Mesothelial cell of epicardium (in vitro differentiated cells): ENCODE measurements at regions not wholly inside any gene's neighbourhood (a gene's known extent, or its start where the extent isn't known, plus 50 kb on each side); places are given as distances from the start of the nearest gene placed in this dataset.

Experiments used
- DNase-seq, 2 experiments: peaks; one replicate each; pipeline ENCODE4 v3.0.0; 2021; ENCODE audit warnings: low spot score in 2 of 2; ENCODE audit not compliant: unreplicated experiment in 2 of 2
- H3K27ac Mint-ChIP-seq: 2 replicates; pipeline ENCODE4 v1.8.0; 2021; ENCODE audit warnings: mixed read lengths
- H3K27me3 Mint-ChIP-seq: 2 replicates; pipeline ENCODE4 v1.8.0; 2021; ENCODE audit warnings: low read depth, mixed read lengths
- H3K36me3 Mint-ChIP-seq: 2 replicates; pipeline ENCODE4 v1.8.0; 2021; ENCODE audit warnings: mixed read lengths
- H3K4me1 Mint-ChIP-seq: 2 replicates; pipeline ENCODE4 v1.8.0; 2021; ENCODE audit warnings: mixed read lengths
- H3K4me3 Mint-ChIP-seq: 2 replicates; pipeline ENCODE4 v1.8.0; 2021; ENCODE audit warnings: mild to moderate bottlenecking, moderate library complexity, mixed read lengths
- H3K9me3 Mint-ChIP-seq: 2 replicates; pipeline ENCODE4 v1.8.0; 2021; ENCODE audit warnings: mixed read lengths
- TF ChIP-seq, protein P1 (sequence below): fragments of 200-600 bp; sonication (generic); IDR thresholded peaks from one replicate; pipeline ENCODE4 v1.5.0; 2021; ENCODE audit warnings: antibody characterized with exemption; ENCODE audit not compliant: unreplicated experiment

DNA sequence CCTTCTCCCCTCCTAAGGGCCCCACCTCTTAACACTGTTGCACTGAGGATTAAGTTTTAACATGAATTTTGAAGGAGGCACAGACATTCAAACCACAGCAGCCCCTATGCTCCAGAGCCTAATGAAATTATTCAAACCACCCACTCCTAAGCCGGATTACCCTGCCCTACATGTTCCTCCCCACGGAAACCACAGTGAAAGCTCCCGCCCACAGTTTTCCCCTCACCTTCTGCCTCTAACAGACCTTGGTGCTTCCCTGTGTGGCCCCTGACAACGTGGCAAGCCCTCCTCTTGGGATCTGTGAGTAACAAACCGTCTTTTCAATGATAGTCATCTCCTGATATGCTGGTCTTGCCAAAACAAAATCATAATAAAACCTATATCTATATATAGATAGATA lies 74.8 kb downstream of the RIN2 start:
- no peaks in the 10 kb centered on the region for H3K27me3 Mint-ChIP-seq
- peaks cover 45% of the 10 kb centered on the region for H3K4me1 Mint-ChIP-seq
- DNase-seq = no peak
- TF ChIP-seq, protein P1, sequence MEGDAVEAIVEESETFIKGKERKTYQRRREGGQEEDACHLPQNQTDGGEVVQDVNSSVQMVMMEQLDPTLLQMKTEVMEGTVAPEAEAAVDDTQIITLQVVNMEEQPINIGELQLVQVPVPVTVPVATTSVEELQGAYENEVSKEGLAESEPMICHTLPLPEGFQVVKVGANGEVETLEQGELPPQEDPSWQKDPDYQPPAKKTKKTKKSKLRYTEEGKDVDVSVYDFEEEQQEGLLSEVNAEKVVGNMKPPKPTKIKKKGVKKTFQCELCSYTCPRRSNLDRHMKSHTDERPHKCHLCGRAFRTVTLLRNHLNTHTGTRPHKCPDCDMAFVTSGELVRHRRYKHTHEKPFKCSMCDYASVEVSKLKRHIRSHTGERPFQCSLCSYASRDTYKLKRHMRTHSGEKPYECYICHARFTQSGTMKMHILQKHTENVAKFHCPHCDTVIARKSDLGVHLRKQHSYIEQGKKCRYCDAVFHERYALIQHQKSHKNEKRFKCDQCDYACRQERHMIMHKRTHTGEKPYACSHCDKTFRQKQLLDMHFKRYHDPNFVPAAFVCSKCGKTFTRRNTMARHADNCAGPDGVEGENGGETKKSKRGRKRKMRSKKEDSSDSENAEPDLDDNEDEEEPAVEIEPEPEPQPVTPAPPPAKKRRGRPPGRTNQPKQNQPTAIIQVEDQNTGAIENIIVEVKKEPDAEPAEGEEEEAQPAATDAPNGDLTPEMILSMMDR = no peak
- no peaks in the 10 kb centered on the region for H3K9me3 Mint-ChIP-seq
- H3K36me3 Mint-ChIP-seq = no peaks in the 10 kb centered on the region
- H3K4me3 Mint-ChIP-seq = no peak overlapping the region
- no peak overlapping the region for H3K27ac Mint-ChIP-seq

DNA sequence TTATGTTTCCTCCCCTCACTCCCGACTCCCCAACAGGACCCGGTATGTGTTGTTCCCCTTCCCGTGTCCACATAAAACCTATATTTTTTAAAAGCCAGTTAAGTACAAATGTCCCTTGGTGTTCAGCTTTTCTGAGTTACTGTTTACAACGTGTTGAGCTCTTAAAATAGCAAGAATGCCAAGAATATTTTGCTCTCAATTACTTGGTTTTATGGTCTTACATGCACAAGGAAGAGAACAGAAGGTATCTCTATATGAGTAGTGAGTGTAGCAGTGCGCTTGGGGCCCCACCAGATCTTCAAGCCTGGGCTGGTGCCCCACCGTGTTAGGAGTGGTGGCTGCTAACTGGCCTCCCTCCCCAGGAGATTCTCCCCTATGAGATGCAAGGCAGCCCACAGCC lies 75.3 kb downstream of the RIN2 start:
- peak overlapping the region; percentile 78 for H3K27ac Mint-ChIP-seq
- TF ChIP-seq, protein P1 = no peak
- peaks cover 46% of the 10 kb centered on the region for H3K4me1 Mint-ChIP-seq
- H3K4me3 Mint-ChIP-seq = no peak overlapping the region
- no peaks in the 10 kb centered on the region for H3K27me3 Mint-ChIP-seq
- no peaks in the 10 kb centered on the region for H3K9me3 Mint-ChIP-seq
- no peak for DNase-seq
- H3K36me3 Mint-ChIP-seq = no peaks in the 10 kb centered on the region

DNA sequence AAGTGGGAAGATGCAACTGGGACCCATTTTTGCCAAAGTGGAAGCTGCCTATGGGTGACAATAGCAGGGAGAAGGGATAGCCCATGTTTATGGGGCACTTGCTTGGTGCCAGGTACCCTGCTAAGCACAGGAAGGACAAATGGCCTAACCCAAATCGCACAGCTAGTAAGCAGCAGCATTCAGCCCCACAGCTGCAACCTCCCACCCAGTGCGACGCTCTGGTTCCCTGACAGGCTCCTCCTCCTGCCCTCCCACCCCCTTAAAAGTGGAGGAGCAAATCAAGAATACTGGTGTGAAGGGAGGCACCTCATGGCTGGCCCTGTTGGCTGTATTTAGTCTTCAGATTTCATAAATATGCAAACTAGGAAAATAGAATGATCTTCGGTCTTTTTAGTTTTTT lies 76.2 kb downstream of the RIN2 start:
- Mint-ChIP-seq H3K27me3 (no peaks in the 10 kb centered on the region), H3K4me1 (peaks cover 46% of the 10 kb centered on the region), H3K4me3 (no peak overlapping the region), H3K27ac (peak overlapping the region; percentile 60), H3K36me3 (no peaks in the 10 kb centered on the region), H3K9me3 (no peaks in the 10 kb centered on the region)
- no peak for DNase-seq
- TF ChIP-seq, protein P1 = no peak

DNA sequence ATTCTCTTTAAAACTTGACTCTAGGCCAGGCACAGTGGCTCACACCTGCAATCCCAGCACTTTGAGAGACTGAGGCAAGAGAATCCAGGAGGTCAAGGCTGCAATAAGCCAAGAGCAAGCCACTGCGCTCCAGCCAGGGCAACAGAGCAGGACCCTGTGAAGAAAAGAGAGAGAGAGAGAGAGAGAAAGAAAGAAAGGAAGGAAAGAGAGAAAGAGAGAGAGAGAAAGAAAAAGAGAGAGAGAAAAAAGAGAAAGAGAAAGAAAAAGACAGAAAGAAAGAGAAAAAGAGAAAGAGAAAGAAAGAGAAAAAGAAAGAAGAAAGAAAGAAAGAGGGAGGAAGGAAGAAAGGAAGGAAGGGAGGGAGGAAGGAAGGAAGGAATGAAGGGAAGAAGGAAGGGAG lies 76.7 kb downstream of the RIN2 start:
- DNase-seq = no peak
- TF ChIP-seq, protein P1 = no peak
- Mint-ChIP-seq H3K9me3 (no peaks in the 10 kb centered on the region), H3K36me3 (peaks cover 3% of the 10 kb centered on the region), H3K4me3 (no peak overlapping the region), H3K27me3 (no peaks in the 10 kb centered on the region), H3K27ac (peak overlapping the region; percentile 60), H3K4me1 (peaks cover 46% of the 10 kb centered on the region)

DNA sequence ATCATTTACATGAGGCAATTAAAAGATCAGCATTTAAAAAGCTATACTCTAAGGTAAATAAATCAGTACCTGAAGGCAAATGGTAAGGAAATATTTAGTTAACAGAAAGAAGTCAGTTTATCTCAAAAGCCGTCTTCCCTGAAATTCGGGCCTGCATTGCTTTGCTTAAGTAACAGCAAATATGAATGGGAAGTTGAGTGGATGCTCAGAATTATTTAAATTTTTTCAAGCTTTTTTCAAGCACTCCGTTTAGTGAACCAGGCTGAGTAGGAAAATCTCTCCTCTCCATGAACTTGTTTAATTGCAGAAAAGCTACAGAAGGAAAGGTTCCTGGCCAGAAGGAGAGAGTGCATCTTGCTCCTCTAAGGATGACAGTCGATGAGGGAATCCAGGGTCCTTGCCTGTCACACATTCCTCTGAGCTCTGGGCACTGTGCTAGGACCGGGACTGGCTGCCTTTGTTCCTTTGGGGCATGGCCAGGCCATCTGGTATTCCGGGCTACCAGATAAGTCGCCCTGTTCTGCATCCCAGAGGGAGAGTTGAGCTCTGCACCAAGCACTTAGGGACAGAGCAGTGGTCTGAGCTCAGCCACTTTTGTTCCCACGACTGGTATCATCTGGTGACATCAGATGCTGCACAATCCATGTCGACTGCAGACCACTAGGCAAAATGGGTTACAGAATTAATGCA lies 77.6 kb downstream of the RIN2 start:
- Mint-ChIP-seq H3K4me1 (peaks cover 46% of the 10 kb centered on the region), H3K9me3 (no peaks in the 10 kb centered on the region), H3K27ac (peak overlapping the region; percentile 60), H3K27me3 (no peaks in the 10 kb centered on the region), H3K4me3 (no peak overlapping the region), H3K36me3 (peaks cover 9% of the 10 kb centered on the region)
- TF ChIP-seq, protein P1 = no peak
- no peak for DNase-seq
